RWPE2 (cell line): ENCODE measurements at regions not wholly inside any gene's neighbourhood (a gene's known extent, or its start where the extent isn't known, plus 50 kb on each side); places are given as distances from the start of the nearest gene placed in this dataset.

Experiments
- ATAC-seq: fragments of 200-7000 bp; cut with Tn5 transposase; 3 replicates; pipeline ENCODE4 v1.9.1; 2021; ENCODE audit warnings: low read depth
- DNase-seq: peaks from one replicate; pipeline ENCODE4 v3.0.0-alpha.2; 2020; ENCODE audit warnings: low spot score
- H3K27ac ChIP-seq: fragments of 450-650 bp; 2 replicates; pipeline ENCODE4 v1.5.1; 2017; ENCODE audit warnings: mild to moderate bottlenecking; ENCODE audit not compliant: poor library complexity, severe bottlenecking
- H3K27me3 ChIP-seq: fragments of 250-450 bp; sonication (Bioruptor Pico); 2 replicates; pipeline ENCODE4 v1.5.1; 2021; ENCODE audit warnings: mild to moderate bottlenecking, moderate library complexity; ENCODE audit not compliant: insufficient read depth, poor library complexity, severe bottlenecking
- H3K36me3 ChIP-seq: fragments of 250-450 bp; sonication (Bioruptor Pico); 2 replicates; pipeline ENCODE4 v1.5.1; 2020; ENCODE audit warnings: low read depth, mild to moderate bottlenecking, moderate library complexity
- H3K4me1 ChIP-seq: fragments of 250-450 bp; sonication (Bioruptor Pico); 2 replicates; pipeline ENCODE4 v1.5.1; 2021; ENCODE audit warnings: mild to moderate bottlenecking, moderate library complexity; ENCODE audit not compliant: insufficient read depth, poor library complexity, severe bottlenecking
- H3K4me3 ChIP-seq: fragments of 250-450 bp; sonication (Bioruptor Pico); 2 replicates; pipeline ENCODE4 v1.5.1; 2021; ENCODE audit warnings: mild to moderate bottlenecking, moderate library complexity; ENCODE audit not compliant: severe bottlenecking
- H3K9me3 ChIP-seq: fragments of 250-450 bp; sonication (Bioruptor Pico); 2 replicates; pipeline ENCODE4 v1.5.1; 2021; ENCODE audit warnings: mild to moderate bottlenecking, moderate library complexity; ENCODE audit not compliant: severe bottlenecking
- TF ChIP-seq, protein P1 (sequence below): fragments of 450-650 bp; IDR thresholded peaks from one replicate; pipeline ENCODE4 v1.5.1; 2017; ENCODE audit warnings: mild to moderate bottlenecking, moderate library complexity; ENCODE audit not compliant: poor library complexity, severe bottlenecking

DNA sequence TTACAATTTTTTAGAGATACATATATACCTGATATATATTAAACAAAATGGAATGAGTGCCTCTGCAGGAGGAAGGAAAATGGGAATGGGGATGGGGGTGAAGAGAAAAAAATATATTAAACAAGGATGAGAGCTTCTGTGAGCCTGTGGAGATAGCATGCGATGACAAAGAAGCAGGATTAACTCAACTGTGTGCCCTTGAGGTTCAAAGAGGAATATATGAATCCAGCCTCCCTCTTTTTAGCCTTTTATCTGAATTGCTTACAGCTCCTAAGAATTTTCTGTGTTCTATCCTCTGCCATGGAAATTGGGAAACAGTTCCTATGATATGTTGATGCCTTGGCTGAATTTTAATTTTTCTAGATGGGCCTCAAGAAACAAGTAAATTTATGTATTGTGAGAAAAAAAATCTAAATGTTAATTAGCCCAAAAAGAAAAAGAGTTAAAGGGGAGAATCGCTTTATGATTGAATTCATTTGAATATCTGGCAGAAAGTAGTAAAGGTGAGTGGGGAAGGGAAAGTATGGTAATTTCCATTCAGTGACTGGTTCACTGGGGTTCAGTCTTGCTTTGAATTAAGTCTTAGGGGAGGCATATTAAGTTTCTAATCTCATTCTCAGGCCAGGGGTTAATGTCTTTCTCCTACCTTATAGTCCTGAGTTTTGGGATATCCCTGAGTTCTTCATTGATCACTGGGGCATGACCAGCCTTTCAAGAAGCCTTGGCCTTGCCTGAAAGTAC lies 106.3 kb upstream of the HMCN1 start:
- Histone ChIP-seq H3K4me3 (no peak overlapping the region), H3K36me3 (no peaks in the 10 kb centered on the region), H3K9me3 (no peaks in the 10 kb centered on the region), H3K4me1 (no peaks in the 10 kb centered on the region), H3K27me3 (no peaks in the 10 kb centered on the region), H3K27ac (no peak overlapping the region)
- ATAC-seq (no peak), DNase-seq (no peak)
- TF ChIP-seq, protein P1, sequence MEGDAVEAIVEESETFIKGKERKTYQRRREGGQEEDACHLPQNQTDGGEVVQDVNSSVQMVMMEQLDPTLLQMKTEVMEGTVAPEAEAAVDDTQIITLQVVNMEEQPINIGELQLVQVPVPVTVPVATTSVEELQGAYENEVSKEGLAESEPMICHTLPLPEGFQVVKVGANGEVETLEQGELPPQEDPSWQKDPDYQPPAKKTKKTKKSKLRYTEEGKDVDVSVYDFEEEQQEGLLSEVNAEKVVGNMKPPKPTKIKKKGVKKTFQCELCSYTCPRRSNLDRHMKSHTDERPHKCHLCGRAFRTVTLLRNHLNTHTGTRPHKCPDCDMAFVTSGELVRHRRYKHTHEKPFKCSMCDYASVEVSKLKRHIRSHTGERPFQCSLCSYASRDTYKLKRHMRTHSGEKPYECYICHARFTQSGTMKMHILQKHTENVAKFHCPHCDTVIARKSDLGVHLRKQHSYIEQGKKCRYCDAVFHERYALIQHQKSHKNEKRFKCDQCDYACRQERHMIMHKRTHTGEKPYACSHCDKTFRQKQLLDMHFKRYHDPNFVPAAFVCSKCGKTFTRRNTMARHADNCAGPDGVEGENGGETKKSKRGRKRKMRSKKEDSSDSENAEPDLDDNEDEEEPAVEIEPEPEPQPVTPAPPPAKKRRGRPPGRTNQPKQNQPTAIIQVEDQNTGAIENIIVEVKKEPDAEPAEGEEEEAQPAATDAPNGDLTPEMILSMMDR: no peak

- Histone ChIP-seq H3K4me3 (no peak overlapping the region), H3K36me3 (no peaks in the 10 kb centered on the region), H3K4me1 (no peaks in the 10 kb centered on the region), H3K27ac (no peak overlapping the region), H3K27me3 (no peaks in the 10 kb centered on the region), H3K9me3 (no peaks in the 10 kb centered on the region)
- ATAC-seq (no peak), DNase-seq (no peak)
- TF ChIP-seq, protein P1: no peak
Observed at GRCh38 chr1:185627171-185627570, 107.0 kb upstream of the HMCN1 start.

DNA sequence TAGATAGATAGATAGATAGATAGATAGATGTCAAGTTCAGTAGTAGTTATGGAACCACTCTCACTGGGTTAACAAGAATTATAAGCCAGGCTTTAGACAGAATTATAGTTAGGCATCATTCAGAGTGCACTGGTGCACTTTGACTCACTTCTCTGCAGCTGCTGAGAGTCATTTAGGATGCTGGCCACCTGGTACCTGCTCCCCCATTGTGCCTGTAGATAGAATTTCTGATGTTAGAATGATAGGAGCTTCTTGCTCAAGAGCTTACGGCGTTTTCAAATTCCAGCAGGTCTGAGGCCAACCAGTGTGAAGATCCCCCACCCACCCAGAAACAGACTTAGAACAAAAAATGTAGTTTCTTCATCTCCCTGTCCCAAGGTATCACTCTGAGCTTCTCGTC lies 107.8 kb upstream of the HMCN1 start:
- no peak for ATAC-seq

GRCh38 chr1:185610954-185611353 lies 123.2 kb upstream of the HMCN1 start:
- no peaks in the 10 kb centered on the region for H3K4me1 ChIP-seq
- TF ChIP-seq, protein P1: no peak
- H3K36me3 ChIP-seq: no peaks in the 10 kb centered on the region
- H3K27me3 ChIP-seq: no peaks in the 10 kb centered on the region
- H3K4me3 ChIP-seq: no peak overlapping the region
- DNase-seq (no peak), ATAC-seq (no peak)
- peaks cover 6% of the 10 kb centered on the region for H3K9me3 ChIP-seq
- H3K27ac ChIP-seq: no peak overlapping the region

More for the DNA sequence above, 107.8 kb upstream of the HMCN1 start:
- Histone ChIP-seq H3K4me3 (no peak overlapping the region), H3K27ac (no peak overlapping the region), H3K9me3 (no peaks in the 10 kb centered on the region), H3K27me3 (no peaks in the 10 kb centered on the region), H3K36me3 (no peaks in the 10 kb centered on the region), H3K4me1 (no peaks in the 10 kb centered on the region)
- no peak for DNase-seq
- TF ChIP-seq, protein P1: no peak

DNA sequence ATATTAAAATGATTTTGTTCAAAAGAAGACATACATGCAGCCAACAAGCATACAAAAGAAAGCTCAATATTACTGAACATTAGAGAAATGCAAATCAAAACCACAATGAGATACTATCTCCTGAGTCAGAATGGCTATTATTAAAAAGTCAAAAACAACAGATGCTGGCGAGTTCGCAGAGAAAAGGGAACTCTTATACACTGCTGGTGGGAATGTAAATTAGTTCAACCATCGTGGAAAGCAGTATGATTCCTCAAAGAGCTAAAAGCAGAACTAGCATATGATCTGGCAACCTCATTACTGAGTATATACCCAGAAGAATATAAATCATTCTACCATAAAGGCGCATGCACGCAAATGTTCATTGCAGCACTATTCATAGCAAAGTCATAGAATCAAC lies 126.0 kb upstream of the HMCN1 start:
- Histone ChIP-seq H3K27ac (no peak overlapping the region), H3K4me3 (no peak overlapping the region), H3K27me3 (no peaks in the 10 kb centered on the region), H3K4me1 (no peaks in the 10 kb centered on the region), H3K36me3 (no peaks in the 10 kb centered on the region), H3K9me3 (no peaks in the 10 kb centered on the region)
- ATAC-seq: no peak
- no peak for DNase-seq
- TF ChIP-seq, protein P1: no peak
